ENCODE measurements at regions not wholly inside any gene's neighbourhood (a gene's known extent, or its start where the extent isn't known, plus 50 kb on each side); places are given as distances from the start of the nearest gene placed in this dataset.
"Not testable (repeated sequence)": the region's sequence is repeated elsewhere in the genome, so short reads cannot be mapped to it uniquely, and the experiment has no call there.

DNA sequence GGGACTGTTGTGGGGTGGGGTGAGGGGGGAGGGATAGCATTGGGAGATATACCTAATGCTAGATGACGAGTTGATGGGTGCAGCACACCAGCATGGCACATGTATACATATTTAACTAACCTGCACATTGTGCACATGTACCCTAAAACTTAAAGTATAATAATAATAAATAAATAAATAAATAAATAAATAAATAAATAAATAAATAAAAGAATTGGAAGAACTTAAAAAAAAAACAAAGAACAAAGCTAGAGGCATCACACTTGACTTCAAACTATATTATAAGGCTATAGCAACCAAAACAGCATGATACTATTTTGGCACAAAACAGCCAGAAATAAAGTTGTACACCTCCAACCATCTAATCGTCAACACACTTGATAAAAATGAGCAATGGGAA is 106.5 kb upstream of the NDST3 start:
- DNase-seq (ENCODE audit: low spot score), result not testable (repeated sequence)

- DNase-seq (ENCODE audit: low spot score), result peak; percentile 71
These were observed 92.7 kb upstream of the NDST3 start for GRCh38 chr4:117941611-117942010.

DNA sequence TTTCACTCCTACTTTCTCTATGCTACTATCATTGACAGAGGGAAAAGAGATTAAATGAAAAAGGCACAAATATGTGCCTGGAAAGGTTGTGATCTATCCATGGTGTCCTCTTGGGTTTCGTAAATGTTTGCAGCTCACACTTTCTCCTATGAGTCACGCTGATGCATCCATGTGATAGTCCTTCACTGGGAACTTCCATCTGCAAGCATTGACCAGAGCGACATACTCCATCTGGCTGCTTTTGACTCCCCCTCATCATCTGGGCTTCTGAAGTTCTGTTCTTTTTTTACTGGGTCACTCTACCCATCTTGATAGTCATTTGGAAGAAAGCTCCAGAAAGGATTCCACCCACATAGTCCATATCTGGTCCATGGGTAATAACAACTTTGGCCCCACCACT is 84.7 kb upstream of the NDST3 start:
- no peak for DNase-seq (ENCODE audit: low spot score)

GRCh38 chr4:117957571-117957970 is 76.7 kb upstream of the NDST3 start:
- DNase-seq (ENCODE audit: low spot score), result no peak

- no peak for DNase-seq (ENCODE audit: low spot score)
These were observed 68.7 kb upstream of the NDST3 start for GRCh38 chr4:117965622-117966021.

DNA sequence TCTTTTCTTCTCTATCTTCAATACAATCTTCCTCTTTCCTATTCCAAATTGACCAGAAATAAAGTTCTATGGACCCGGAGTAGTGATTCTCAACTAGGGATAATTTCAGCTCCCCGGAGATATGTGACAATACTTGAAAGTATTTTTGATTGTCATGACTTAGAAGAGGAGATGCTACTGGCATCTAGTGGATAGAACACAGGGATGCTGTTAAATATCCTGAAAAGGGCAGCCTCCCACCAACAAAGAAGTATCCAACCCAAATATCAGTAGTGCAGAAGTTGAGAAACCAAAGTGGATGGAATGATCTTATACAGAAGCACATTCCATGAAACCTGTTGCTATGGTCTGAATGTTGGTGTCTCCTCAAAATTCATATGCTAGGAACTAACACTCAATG is 65.7 kb upstream of the NDST3 start:
- no peak for DNase-seq (ENCODE audit: low spot score)

DNA sequence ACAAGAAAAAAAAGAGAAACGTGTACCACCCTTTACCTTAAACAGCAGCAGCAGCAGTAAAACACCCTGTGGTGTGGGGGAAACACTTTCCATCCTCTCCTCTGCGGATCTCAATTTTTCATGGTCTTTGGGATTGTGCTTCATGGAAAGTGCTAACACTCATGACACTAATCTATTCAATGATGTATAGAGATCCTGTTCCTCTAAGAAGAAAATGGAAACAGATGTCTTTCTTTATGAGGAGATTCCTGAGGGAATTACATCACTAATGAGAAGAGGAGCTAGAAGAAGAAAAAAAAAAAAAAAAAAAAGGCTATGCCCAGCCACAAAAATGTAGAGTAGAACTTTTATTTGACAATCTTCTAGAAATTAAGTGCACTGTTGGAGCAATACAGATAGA is 62.9 kb upstream of the NDST3 start:
- no peak for DNase-seq (ENCODE audit: low spot score)

DNA sequence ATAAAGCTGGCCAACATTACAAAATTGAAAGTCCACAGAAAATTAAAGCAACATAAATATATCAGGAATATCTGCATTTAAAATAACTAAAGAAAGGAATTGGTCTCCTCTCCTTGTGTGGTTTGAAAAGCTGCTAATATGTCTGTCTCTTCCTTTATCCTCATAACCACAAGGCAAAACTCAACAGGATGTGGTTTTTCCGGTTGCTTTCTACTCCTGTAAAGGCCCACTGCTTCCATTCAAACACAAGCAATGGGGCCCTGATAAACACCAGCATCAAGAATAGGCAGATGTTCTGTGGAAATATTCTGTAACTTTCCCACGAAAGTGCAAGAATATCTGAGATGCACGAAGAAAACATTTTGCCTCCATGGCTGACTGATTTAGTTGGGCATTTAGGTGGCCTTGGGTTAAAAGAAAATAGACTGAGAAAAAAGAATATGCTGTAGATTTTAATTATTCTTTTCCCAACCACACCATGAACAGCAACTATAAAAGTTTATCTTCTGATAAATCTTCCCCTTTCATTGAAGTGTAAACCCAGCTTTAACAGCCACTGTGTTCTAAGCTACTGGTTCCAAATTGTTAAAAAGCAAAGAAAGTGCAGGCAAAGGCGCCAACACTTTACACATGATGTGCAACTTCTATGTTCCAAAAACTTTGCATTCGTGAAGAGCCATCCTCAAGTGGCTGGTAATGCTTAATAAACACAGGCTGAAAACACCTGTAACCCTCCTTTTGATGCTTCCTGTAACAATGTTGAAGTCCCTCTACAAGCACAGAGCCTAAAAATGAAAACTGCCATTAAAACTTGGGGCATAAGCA is 50.5 kb upstream of the NDST3 start:
- DNase-seq (ENCODE audit: low spot score), result no peak

DNA sequence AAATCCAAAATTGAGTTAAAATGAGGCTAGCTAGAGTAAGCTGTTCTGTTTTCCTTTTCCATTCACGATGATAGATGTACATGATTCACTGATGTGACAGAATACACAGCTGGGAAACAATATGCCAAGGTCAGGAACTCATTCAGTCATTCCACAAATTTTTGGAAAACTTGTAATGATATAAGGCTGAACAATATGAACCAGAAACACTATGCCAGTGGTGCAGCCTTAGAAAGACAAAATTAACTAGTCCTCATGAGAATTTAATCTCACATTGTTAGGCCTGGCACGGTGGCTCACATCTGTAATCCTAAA is 50.0 kb upstream of the NDST3 start:
- no peak for DNase-seq (ENCODE audit: low spot score)

Measured in ecto neural progenitor cell (in vitro differentiated cells).